ENCODE measurements at regions not wholly inside any gene's neighbourhood (a gene's known extent, or its start where the extent isn't known, plus 50 kb on each side); places are given as distances from the start of the nearest gene placed in this dataset.

- TF ChIP-seq CTCF (IDR thresholded peaks at IDR 0.05; ENCODE audit: poor library complexity, severe bottlenecking): no peak
Measured at GRCh38 chr5:52564587-52564986, 223.1 kb upstream of the ITGA1 start (continued).

- Histone ChIP-seq H3K27ac (ENCODE audit: low read length) (no peak overlapping the region), H2AFZ (ENCODE audit: low read depth, low read length) (no peak overlapping the region), H3K79me2 (replicated peaks; ENCODE audit: insufficient read depth, low read length) (no peaks in the 10 kb centered on the region), H3K9me2 (ENCODE audit: insufficient read depth, low read length) (no peaks in the 10 kb centered on the region), H3K27me3 (ENCODE audit: insufficient read depth, low read depth, low read length) (no peaks in the 10 kb centered on the region), H3K9ac (ENCODE audit: low read length) (no peak overlapping the region), H3K9me3 (ENCODE audit: low read length) (no peaks in the 10 kb centered on the region), H3K4me2 (ENCODE audit: low read length) (no peak overlapping the region), H4K20me1 (ENCODE audit: insufficient read depth) (no peaks in the 10 kb centered on the region), H3K4me3 (ENCODE audit: low read length) (no peak overlapping the region), H3F3A (ENCODE audit: insufficient read depth, low read length, poor library complexity, severe bottlenecking) (no peaks in the 10 kb centered on the region), H3K36me3 (ENCODE audit: insufficient read depth, low read length) (no peaks in the 10 kb centered on the region)
- TF ChIP-seq TAF1 (IDR thresholded peaks at IDR 0.05; ENCODE audit: low read depth) (no peak), EP300 (conservative IDR thresholded peaks at IDR 0.05; ENCODE audit: poor library complexity, severe bottlenecking) (no peak), CTCF (IDR thresholded peaks at IDR 0.05; ENCODE audit: poor library complexity, severe bottlenecking) (no peak), POLR2AphosphoS5 (IDR thresholded peaks at IDR 0.05) (no peak), RAD21 (conservative IDR thresholded peaks at IDR 0.05) (no peak), MXI1 (conservative IDR thresholded peaks at IDR 0.05; ENCODE audit: poor library complexity, severe bottlenecking) (no peak), SMC3 (conservative IDR thresholded peaks at IDR 0.05; ENCODE audit: poor library complexity) (no peak), EZH2 (IDR thresholded peaks at IDR 0.05; ENCODE audit: borderline replicate concordance, insufficient read depth, low read length, poor library complexity, severe bottlenecking) (no peak), REST (IDR thresholded peaks at IDR 0.05; ENCODE audit: borderline replicate concordance) (no peak)
Measured at GRCh38 chr5:52577546-52577945, 210.2 kb upstream of the ITGA1 start.

- Histone ChIP-seq H4K20me1 (ENCODE audit: insufficient read depth) (no peaks in the 10 kb centered on the region), H3K4me2 (ENCODE audit: low read length) (no peak overlapping the region), H3K4me3 (ENCODE audit: low read length) (no peak overlapping the region), H3F3A (ENCODE audit: insufficient read depth, low read length, poor library complexity, severe bottlenecking) (no peaks in the 10 kb centered on the region), H2AFZ (ENCODE audit: low read depth, low read length) (no peak overlapping the region), H3K27me3 (ENCODE audit: insufficient read depth, low read depth, low read length) (no peaks in the 10 kb centered on the region), H3K9ac (ENCODE audit: low read length) (no peak overlapping the region), H3K27ac (ENCODE audit: low read length) (no peak overlapping the region), H3K36me3 (ENCODE audit: insufficient read depth, low read length) (no peaks in the 10 kb centered on the region), H3K79me2 (replicated peaks; ENCODE audit: insufficient read depth, low read length) (no peaks in the 10 kb centered on the region), H3K9me2 (ENCODE audit: insufficient read depth, low read length) (no peaks in the 10 kb centered on the region), H3K9me3 (ENCODE audit: low read length) (no peaks in the 10 kb centered on the region)
- TF ChIP-seq RAD21 (conservative IDR thresholded peaks at IDR 0.05) (no peak), SMC3 (conservative IDR thresholded peaks at IDR 0.05; ENCODE audit: poor library complexity) (no peak), CTCF (IDR thresholded peaks at IDR 0.05; ENCODE audit: poor library complexity, severe bottlenecking) (no peak), EP300 (conservative IDR thresholded peaks at IDR 0.05; ENCODE audit: poor library complexity, severe bottlenecking) (no peak), EZH2 (IDR thresholded peaks at IDR 0.05; ENCODE audit: borderline replicate concordance, insufficient read depth, low read length, poor library complexity, severe bottlenecking) (no peak), REST (IDR thresholded peaks at IDR 0.05; ENCODE audit: borderline replicate concordance) (no peak), POLR2AphosphoS5 (IDR thresholded peaks at IDR 0.05) (no peak), MXI1 (conservative IDR thresholded peaks at IDR 0.05; ENCODE audit: poor library complexity, severe bottlenecking) (no peak), TAF1 (IDR thresholded peaks at IDR 0.05; ENCODE audit: low read depth) (no peak)
Measured at GRCh38 chr5:52579391-52579790, 208.3 kb upstream of the ITGA1 start.
